ENCODE measurements at regions not wholly inside any gene's neighbourhood (a gene's known extent, or its start where the extent isn't known, plus 50 kb on each side); places are given as distances from the start of the nearest gene placed in this dataset.

DNA sequence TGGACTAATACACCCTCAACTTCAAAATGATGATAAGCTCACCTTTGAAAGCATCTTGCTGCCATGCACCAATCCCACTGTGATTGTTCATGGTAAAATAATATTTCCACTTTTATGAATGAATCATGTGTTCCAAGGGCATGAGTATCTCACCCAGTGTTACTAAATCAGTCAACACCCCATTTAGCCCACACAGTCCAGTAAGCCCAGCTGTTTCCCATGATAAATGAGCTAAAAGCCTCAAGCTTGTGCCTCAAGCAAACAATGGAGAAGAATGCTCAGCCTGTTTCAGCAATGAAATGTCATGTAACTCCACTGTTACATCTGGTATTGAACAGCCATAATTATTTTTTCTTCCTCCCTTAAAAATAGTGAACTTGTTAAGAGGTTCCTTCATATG lies 442.5 kb downstream of the XPNPEP1 start:
- no peak for DNase-seq (ENCODE audit: low read depth in 2 of 2)

DNA sequence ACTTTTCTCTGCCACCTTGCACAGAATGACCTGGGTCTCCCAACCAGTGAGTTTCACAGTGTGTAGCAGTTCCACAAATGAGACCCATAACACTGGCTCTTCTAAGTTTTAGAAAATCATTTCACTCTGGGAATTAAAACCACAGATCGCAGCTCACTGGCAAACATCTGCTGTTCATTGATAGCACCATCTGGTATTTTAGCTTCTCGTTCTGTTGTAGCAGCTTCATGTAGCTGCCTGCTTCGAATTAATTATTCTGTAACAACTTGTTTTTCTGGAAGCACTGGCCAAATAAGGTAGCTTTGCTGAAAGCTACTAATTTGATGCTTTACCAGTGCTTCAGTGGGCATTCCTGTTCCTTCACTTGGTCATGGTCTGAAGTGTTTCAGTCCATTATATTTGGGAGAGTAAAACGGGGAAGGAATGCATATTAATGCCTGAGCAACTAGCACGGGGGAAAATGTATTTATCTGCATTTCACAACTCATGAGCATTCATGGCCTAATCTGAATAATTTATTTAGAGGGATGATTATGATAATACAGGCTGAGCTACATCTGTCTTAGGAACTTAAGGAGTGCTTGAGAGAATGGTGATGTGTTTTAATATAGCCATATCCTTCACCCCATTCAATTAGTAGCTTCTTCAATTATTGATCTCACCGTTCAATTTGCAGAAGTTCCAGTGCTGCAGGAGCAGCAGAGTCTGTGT lies 447.4 kb downstream of the XPNPEP1 start:
- DNase-seq (ENCODE audit: low read depth in 2 of 2), result no peak

DNA sequence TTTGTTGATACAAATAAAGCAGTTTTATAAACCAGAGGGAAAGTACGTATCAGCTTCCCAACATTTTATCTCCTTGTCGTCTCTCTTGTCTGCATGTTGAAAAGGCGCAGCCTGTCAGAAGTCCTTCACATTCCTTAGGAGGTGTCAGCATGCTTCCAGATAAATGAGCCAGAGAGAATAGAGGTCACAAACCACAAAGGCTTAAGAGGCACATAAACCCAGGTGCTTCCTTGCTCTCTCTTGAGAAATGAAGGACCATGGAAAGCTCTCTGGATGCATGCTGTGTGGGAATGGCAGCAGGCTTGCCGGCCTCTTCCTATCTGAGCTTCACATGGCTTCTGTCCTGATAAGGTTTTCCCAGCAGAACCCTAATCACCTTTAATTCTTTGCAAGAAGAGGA lies 448.5 kb downstream of the XPNPEP1 start:
- DNase-seq (ENCODE audit: low read depth in 2 of 2), result no peak

DNA sequence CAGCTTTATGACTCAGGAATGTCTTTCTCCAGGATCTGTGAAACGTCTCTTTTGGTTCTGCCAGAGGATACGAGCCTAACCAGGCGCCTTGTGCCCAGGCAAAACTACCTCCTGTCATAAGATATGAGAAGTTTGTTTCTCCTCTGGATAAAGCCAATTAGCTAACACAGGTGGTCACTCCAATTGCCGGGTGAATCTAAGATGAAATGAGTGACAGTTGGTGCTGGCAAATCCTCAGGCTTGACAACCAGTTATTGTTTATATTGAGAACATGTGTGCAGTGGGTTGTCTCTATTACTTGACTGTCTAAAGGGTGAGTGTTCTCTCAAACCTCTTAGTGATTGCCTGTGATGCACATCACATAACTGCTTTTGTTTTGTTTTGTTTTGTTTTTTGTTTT lies 449.1 kb downstream of the XPNPEP1 start:
- DNase-seq (ENCODE audit: low read depth in 2 of 2), result no peak

DNA sequence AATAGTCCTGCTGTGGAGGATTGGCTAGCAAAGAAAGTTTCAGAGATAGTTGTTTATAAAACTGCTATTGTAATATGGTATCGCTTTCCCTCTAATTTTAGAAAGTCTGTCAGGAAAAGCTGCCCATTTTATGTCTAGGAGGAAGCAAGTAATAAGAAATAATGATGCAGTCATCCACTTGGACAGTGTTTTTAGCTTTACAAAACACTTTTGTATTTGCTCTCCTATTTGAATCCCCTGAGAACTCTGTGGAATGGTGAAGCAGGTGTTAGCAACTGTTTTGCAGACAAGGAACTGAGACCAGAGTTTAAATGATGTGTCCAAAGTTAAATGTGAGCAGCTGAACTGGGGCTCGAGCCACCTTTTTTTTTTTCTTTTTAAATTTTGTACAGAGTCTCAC lies 455.8 kb downstream of the XPNPEP1 start:
- no peak for DNase-seq (ENCODE audit: low read depth in 2 of 2)

DNA sequence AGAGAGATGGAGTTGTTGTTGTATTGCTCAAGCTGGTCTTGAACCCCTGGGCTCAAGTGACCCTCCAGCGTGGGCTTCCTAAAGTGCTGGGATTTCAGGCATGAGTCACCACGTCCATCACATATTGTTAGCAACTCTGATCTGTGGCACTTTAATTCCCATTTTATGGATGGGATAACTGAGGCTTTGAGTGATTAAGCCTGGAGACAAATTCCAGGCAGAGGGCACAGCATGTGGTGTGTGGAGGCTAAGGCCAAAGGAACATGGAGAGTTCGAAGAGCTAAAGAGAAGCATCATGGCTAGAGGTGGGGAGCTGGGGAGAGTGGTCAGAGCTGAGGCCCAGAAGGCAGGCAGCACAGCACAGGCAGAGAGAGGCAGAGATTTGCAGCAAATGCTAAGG lies 458.4 kb downstream of the XPNPEP1 start:
- no peak for DNase-seq (ENCODE audit: low read depth in 2 of 2)

DNA sequence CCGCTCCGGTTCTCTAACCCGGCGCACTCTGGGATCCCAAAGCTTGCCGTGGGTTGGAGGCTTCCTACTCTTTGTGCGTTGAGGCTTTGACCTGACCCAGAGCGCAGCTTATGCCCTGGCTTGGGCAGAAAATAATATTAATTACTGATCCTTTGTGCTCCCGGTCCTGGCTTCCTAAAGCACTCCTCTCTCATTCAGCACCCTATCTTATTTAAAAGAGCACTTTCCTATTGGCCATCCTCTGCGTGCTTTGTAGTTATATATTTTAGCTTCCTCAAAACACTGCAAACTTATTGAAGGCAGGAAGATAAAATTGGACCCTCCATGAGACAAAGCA lies 466.0 kb downstream of the XPNPEP1 start:
- no peak for DNase-seq (ENCODE audit: low read depth in 2 of 2)

DNA sequence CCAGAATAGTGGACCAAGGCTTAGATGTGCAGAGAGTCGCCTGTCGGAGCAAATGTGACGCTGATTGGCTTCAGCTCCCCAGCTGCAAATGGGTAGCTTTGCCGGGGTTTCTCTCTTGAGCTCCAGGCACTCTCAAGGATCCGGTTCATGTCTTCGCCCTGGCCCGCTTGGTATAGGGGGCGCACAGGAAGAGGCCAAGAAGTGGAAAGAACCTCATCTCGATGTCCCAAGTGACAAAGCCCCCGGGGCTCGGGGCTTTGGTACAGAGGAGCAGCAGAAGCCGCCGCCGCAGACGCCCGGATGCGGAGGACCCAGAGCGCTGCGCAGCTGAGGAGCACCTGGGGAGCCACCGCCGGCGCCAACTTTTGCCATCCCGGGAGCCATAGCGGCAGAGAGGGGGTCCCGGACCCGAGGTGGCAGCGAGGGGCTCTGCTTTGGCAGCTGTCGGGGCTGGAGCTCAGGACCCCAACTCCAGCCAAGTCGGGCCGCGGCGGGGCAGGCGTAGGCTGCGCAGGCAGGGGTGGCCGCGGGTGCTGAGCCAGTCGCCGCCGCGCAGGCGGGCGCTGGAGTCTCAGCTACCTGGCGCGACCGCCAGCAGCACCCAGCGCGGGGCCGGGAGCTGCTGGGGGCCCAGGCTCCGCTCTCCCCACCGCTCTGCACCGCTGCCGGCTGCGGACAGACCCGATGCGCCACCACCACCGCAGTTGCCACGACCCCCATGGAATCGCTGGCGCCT lies 466.6 kb downstream of the XPNPEP1 start:
- no peak for DNase-seq (ENCODE audit: low read depth in 2 of 2)

DNA sequence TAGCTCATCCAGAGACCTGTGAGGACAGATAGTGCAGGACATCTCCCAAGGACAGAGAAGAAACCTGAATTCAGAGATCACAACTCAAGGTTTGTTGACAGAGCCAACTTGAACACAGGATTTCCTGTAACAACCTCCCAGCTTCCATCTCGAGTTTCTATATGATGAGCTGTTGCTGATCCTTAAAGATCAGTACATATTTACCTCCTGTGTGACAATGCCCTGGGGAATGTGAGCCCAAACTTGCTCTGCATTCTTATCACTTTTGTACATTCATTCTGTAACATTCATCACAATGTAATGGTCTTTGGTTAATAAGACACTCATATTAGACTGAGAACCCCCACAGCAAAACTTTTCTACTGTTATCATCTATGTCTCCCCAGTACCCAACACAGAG lies 468.6 kb downstream of the XPNPEP1 start:
- DNase-seq (ENCODE audit: low read depth in 2 of 2), result no peak

DNA sequence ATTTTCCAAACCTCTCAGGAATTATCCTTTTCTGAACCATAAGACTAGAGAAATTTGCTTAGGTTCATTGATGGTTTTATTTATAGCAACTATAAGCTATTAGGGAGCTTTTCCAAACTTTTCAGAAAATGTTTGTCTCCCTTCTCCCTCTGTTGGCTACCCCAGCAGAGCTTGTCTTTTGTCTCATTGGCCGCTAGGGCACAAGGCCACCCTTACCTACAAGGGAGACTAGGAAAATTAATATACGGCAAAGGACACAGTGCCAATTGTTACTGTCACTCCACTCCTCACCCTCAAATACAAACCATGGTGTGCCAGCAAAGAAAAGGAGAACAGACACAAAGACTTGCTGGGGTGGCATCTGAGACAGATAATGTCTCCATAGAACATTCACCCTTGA lies 471.4 kb downstream of the XPNPEP1 start:
- no peak for DNase-seq (ENCODE audit: low read depth in 2 of 2)

DNA sequence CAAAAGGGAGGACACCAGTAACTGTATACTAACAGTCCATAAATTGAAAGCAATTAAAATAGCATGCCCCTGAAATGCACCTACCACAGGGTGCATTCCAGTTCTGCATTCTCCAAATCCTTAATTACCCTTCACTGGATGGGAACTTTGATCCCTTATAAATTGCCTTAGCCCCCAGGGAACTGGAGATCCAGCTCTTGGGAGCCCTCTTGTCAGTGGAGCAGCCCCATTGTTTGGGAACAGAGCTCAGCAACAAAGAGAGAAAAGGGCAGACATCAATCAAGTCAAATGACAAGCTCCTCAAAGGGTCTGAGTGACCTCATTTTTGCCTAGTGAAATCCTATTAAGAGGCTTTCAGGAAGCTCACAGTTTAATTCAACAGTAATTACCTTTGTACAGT lies 472.6 kb downstream of the XPNPEP1 start:
- DNase-seq (ENCODE audit: low read depth in 2 of 2), result no peak

DNA sequence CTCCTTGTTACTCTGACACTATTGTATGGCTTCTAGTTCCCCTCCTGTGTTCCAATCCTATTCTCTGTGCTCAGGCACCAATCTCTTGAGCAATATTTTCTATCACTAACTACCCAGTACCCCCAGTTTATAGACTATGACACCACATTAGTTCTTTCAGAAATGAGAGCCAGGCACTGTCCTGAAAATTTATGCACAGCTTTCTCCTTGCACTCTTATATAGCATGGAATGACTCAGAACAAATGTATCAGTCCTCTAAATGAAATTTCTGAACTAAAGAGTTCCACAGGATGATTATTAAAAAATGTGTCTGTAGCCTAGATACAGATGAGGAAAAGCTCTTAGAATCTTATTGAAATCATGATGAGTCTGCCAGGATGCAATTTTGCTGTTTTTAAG lies 489.9 kb downstream of the XPNPEP1 start:
- DNase-seq (ENCODE audit: low read depth in 2 of 2), result no peak

DNA sequence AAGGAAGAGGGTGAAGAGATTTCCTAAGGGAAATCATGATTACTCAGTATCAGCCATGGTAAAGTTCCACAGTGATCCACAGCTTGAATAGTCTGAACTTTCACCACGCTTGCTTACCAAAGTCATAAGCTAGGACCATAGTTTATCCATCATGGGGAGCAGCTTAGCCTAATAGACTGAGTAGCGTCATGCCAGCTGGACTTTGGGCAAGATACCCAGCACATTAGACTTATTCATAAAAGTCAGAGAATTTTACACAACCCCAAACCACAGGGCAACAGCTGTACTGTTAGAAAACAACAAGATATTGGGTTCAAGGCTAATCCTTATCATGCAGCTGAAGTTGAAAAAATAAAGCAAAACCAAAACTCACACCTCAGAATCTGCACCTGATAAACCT lies 491.0 kb downstream of the XPNPEP1 start:
- DNase-seq (ENCODE audit: low read depth in 2 of 2), result no peak

DNA sequence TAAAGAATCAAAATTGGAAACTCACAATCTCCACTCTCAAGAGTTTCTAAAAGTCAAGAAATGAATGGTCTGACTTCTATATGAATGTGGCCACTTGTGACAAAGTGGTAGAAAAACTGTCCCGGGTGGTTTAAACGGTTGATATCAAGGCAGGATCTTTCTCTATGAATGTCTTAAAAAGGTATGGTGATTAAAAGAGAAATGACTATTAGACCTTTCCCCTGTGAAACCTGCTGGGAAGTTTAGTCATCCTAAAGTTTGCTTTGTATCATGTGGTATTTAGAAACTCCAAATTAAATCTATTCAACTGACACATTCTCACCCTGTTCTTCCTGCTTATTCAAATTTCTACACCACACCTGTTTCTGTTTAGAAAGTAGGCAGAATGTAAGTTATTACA lies 492.5 kb downstream of the XPNPEP1 start:
- no peak for DNase-seq (ENCODE audit: low read depth in 2 of 2)

DNA sequence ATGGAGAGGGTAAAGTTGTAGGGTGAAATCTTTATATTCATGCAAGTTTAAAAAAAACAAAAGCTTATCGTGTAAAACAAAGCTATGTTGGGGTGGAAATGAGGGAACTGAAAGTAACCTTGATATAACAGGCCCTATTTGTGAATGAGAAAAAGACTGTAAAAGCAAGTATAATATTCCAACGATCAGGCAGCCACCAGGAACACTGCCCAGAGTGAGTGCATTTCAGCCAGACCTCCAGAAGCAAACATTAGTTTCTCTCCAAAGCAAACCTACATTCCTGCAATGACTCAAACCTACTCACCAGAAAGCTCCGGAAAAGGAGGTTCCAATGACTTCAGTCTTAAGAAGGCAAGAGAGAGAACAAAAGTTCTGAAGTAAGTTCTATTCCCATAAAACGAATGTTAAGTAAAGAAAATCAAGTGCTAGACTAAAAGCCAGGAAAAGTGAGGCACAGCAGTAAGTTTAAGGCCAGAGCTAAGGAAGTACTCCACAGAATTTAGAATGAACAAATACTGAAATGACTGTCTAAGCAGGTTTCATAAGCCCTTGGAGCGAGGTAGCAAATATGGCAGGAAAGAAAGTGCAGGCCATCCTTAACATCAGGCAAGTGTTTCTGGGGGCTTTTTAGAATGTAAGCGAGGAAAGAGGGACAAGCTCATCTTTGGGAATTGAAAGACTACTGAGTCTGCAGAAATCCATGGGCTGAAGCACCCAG lies 493.1 kb downstream of the XPNPEP1 start:
- DNase-seq (ENCODE audit: low read depth in 2 of 2), result no peak

DNA sequence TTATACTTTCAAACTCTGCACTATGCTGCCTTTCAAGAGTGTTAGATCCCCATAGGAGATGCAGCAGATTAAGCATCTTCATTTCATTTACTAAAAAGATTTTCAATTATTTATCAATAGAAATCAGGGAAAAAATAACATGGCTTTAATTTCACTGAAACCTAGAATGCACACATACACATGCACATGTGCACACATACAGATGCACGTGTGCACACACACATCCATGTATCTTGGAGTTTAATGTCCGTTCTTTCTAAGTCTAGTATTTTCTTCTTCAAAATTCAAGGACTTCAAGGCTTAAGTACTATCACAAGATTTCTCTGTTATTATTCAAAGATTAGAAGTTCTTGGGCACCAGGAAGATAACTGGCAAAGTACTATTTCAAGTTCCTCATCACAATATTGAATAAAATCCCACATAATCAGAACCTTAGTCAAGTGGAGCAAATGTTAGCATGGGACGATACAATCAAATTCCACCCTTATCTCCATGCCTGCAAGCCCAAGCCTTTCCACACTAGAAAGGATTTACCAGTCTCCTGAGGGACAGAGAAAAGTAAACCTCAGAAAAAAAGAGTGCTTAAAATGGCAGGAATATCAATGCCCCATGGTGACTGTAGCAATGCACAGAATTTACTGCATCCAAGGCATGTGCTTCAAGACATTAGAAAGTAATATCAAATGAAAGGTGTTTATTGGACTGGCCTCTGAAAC lies 494.4 kb downstream of the XPNPEP1 start:
- no peak for DNase-seq (ENCODE audit: low read depth in 2 of 2)

DNA sequence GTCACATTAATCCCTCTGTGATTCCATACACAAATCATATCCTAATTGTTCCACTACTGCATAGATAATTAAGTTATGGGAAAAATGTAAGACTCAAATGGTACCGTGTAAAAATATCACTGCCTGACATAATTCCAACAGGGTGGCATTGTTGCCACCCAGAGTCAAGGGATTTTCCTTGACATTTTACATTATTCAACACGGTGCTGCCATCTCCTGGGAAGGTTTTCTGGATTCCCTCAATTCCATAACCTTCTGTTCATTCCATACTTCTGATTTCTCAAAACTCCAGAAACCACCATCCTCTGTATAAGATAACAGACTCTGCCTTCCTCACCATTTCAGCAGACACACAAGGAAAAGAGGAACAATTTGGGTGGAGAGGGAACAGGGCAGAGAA lies 495.9 kb downstream of the XPNPEP1 start:
- no peak for DNase-seq (ENCODE audit: low read depth in 2 of 2)

DNA sequence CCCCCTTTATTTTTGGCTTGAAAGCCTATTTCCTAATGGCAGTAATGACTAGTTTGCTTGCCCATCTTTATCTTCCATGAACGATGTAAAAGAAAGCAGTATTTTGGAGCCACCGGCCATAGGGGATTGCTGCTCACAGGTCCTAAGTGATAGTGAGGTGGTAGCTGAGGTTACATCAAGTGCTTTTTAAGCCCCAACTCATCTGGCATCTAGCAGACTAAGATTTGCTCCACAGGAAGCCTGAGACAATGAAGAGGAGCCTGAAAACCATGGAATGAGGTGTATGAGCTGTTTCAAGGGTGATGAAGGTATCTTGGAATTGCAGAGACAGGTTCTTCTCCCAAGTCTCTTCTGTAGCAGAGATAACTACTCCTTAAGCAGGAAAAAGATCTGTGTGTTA lies 496.3 kb downstream of the XPNPEP1 start:
- no peak for DNase-seq (ENCODE audit: low read depth in 2 of 2)

DNA sequence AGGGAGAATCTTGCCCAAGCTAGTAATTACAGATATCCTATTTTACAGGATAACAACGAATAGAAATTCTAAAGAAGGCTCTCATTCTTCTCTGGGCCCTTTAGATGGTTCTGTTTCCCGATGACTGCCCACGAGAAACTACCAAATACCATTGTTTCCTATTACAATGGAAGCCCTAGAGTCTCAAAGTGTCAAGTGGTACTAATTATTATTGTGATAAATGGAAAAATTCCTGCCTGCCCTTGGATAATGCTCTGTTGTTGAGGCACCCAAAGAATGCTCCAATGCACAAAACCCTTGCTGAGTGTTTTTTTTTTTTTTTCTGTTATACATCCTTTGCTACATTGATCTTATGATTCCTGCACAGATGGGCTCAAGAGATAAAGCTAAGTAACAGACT lies 504.5 kb downstream of the XPNPEP1 start:
- no peak for DNase-seq (ENCODE audit: low read depth in 2 of 2)

DNA sequence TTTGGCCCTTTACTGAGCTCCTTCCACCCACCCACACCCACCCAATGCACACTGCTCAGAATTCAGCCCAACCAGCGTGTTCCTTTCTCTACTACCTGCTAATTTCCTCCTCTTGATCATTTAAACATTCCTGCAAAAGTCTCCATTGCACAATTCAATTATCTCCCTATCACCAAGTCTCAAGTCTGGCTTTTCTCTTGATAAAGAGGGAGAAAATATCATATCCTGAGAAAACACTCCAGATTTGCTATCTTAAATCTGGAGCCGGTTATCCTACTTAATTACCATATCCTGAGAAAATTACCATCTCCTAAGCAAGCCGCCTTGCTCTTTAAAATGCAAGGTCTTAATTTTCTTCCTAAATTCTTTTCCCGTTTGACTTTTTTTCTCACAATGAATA lies 505.5 kb downstream of the XPNPEP1 start:
- DNase-seq (ENCODE audit: low read depth in 2 of 2), result no peak

DNA sequence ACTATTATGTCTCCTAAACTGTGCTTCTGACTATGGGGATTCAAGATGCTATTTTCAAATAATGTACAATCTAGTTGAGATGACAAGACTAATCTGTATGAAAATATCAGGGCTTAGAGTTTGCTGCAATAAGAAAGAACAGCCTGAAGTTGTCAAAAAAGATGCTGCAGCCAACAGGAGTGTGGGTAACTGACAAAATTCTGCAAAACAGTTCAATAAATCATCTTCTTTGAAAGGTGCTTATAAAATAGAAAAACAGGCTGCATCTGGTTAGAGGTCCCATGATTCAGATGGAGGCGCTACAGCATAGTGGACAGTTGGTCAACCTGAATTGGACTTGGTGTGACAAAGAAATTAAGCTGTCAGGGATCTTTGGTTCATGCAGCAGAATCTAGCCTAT lies 511.0 kb downstream of the XPNPEP1 start:
- DNase-seq (ENCODE audit: low read depth in 2 of 2), result no peak

DNA sequence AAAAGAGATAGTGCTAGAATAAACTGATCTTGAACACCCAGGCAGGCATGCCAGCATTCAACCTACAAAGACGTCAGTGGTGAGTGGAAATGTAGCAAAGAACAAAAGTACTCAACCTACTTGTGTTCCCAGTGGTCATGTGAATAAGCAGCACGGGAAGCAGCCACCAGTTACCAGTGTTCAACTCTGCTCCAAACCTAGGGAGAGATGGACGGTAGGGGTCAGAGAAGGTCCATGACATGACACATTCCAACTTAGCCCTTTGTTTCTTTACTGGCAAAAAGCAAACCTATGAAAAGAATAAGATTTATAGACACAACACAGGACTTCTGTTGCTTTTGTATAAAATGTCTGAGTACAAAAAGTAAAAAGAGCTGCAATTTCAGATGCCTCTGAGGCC lies 511.4 kb downstream of the XPNPEP1 start:
- no peak for DNase-seq (ENCODE audit: low read depth in 2 of 2)

DNA sequence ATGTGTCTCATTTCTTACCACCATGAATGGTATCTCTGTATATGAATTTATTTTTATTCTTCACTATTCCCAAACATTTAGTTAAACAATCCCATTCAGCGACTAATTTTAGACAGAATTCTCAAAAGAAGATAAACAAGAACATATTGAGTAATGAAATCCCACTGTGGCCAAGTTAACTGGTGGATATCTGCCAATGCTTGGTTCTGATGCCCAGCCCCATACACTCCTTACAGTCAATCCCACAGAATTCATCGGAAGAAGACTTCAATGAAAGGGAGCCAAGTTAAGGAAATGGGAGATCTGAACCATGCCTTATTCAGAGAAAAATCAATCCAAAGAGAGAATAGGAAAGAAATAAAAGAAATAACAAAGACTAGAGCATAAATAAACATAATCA lies 518.0 kb downstream of the XPNPEP1 start:
- DNase-seq (ENCODE audit: low read depth in 2 of 2), result no peak
